ENCODE measurements at regions not wholly inside any gene's neighbourhood (a gene's known extent, or its start where the extent isn't known, plus 50 kb on each side); places are given as distances from the start of the nearest gene placed in this dataset.

DNA sequence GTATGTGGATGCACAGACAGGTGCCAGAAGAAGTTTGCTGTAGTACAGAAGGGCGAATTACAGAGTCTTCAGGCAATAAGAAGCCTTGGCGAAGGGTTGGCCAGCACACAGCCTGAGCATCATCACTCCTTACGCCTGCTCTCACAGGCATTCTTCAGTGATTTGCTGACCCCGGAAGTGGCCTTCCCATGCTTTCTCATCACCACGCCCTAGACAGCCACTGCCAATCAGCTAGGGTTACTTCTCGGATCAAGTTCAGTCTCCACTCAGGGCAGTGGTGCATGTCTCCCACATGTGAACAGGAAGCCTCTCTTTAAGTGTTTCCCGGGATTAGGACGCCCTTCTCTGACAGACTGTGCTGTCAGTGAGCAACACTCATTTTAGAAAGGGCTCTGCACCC, 81.8 kb downstream of the C1QL2 start:
- H3K9ac ChIP-seq (ENCODE audit: low read length): no peak overlapping the region
- H3K79me2 ChIP-seq (ENCODE audit: insufficient read depth, low read length): no peaks in the 10 kb centered on the region
- H3K4me2 ChIP-seq (ENCODE audit: low read length): no peak overlapping the region
- ChIA-PET POLR2A (no interaction called here), RAD21 (ENCODE audit: low non-redundant PET in 1 of 2, low total read pairs in 2 of 2, uncharacterized antibody in 2 of 2, unreplicated experiment in 2 of 2) (no interaction called here), CTCF (no interaction called here)
- DNase-seq (ENCODE audit: low read depth, low spot score): no peak
- no peaks in the 10 kb centered on the region; the same call in 1 of the 2 replicates for H3K27me3 ChIP-seq (ENCODE audit: insufficient read depth, low read length)
- H3K36me3 ChIP-seq (ENCODE audit: control insufficient read depth in 1 of 2, insufficient read depth in 2 of 2, low read length in 2 of 2): no peaks in the 10 kb centered on the region
- H3K9me3 ChIP-seq (ENCODE audit: control insufficient read depth in 1 of 2, insufficient read depth in 1 of 2, low read depth in 1 of 2, low read length in 2 of 2): no peaks in the 10 kb centered on the region
- no TSS peak for BruUV-seq (replicated peaks)
- intact Hi-C loops (cut with micrococcal nuclease): no loop called here
- ATAC-seq: no peak
- H3K27ac ChIP-seq (ENCODE audit: low read depth, low read length): no peak overlapping the region
- no peak overlapping the region for H2AFZ ChIP-seq (ENCODE audit: low read depth, low read length, poor library complexity, severe bottlenecking)
- H3K4me1 ChIP-seq (ENCODE audit: control insufficient read depth in 1 of 2, insufficient read depth in 2 of 2, low read length in 2 of 2): no peaks in the 10 kb centered on the region
- H4K20me1 ChIP-seq (ENCODE audit: insufficient read depth): no peaks in the 10 kb centered on the region
- TF ChIP-seq ELF1 (IDR thresholded peaks at IDR 0.05; ENCODE audit: borderline replicate concordance, low read depth): no peak
- TF ChIP-seq, protein P1, sequence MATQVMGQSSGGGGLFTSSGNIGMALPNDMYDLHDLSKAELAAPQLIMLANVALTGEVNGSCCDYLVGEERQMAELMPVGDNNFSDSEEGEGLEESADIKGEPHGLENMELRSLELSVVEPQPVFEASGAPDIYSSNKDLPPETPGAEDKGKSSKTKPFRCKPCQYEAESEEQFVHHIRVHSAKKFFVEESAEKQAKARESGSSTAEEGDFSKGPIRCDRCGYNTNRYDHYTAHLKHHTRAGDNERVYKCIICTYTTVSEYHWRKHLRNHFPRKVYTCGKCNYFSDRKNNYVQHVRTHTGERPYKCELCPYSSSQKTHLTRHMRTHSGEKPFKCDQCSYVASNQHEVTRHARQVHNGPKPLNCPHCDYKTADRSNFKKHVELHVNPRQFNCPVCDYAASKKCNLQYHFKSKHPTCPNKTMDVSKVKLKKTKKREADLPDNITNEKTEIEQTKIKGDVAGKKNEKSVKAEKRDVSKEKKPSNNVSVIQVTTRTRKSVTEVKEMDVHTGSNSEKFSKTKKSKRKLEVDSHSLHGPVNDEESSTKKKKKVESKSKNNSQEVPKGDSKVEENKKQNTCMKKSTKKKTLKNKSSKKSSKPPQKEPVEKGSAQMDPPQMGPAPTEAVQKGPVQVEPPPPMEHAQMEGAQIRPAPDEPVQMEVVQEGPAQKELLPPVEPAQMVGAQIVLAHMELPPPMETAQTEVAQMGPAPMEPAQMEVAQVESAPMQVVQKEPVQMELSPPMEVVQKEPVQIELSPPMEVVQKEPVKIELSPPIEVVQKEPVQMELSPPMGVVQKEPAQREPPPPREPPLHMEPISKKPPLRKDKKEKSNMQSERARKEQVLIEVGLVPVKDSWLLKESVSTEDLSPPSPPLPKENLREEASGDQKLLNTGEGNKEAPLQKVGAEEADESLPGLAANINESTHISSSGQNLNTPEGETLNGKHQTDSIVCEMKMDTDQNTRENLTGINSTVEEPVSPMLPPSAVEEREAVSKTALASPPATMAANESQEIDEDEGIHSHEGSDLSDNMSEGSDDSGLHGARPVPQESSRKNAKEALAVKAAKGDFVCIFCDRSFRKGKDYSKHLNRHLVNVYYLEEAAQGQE (IDR thresholded peaks at IDR 0.05; ENCODE audit: low read depth): no peak
- no peak for TF ChIP-seq CEBPB (IDR thresholded peaks at IDR 0.05; ENCODE audit: low read depth)
- TF ChIP-seq JUND (IDR thresholded peaks at IDR 0.05): no peak
- no peak for TF ChIP-seq POLR2AphosphoS5 (IDR thresholded peaks at IDR 0.05; ENCODE audit: low read depth, low read length)
- TF ChIP-seq RAD21 (IDR thresholded peaks at IDR 0.05; ENCODE audit: low read depth): no peak
- no peak for TF ChIP-seq ZFX (IDR thresholded peaks at IDR 0.05)
- TF ChIP-seq EZH2phosphoT487 (IDR thresholded peaks at IDR 0.05; ENCODE audit: borderline replicate concordance): no peak
- no peak for TF ChIP-seq SRF (IDR thresholded peaks at IDR 0.05; ENCODE audit: low read depth)
- no peak for TF ChIP-seq EGR1 (IDR thresholded peaks at IDR 0.05; ENCODE audit: low read depth)
- no peak overlapping the region for H3K4me3 ChIP-seq (replicated peaks in 1 of 2; ENCODE audit: low read depth in 1 of 2, low read length in 2 of 2)
- H3K9me2 ChIP-seq (ENCODE audit: insufficient read depth): no peaks in the 10 kb centered on the region

All from HCT116 (cell line).